Activated naive CD4-positive, alpha-beta T cell treated with anti-CD3 and anti-CD28 coated beads, Interleukin-2, amount 50 U/mL, for 16 hours (primary cell): ENCODE measurements at regions not wholly inside any gene's neighbourhood (a gene's known extent, or its start where the extent isn't known, plus 50 kb on each side); places are given as distances from the start of the nearest gene placed in this dataset.

Experiments used
- DNase-seq: peaks from one replicate; pipeline ENCODE4 v3.0.0-alpha.2; 2020

DNA sequence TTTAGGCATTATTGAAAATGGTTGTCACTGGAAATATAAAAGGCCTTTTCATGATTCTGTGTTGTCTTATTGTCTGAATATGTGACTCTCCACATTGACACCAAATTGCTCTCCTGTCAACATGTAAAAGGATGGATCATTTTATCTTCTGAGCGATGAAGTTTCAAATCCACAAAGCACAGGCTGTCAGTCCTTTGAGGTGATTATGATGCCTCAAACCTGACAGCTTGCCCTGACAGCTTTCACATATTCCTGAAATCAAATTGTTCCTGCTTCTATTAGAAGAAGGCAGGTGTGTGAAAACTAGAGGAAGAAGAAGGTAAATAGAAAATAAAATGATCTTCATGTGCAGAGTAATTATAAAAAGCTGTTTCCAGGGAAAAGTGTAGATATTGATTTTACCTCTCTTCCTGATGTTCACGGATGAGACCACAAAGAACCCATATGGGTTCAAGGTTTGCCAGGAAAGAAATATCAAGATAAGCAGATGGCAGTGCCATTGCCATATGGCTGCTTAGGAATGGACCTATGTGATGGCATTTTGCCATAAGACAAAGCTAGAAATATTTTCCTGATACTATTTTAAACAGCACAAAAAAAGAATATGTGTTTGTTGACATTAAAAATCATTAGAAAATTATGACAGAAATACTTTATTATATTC is 1006.3 kb upstream of the AGA start:
- no peak for DNase-seq

DNA sequence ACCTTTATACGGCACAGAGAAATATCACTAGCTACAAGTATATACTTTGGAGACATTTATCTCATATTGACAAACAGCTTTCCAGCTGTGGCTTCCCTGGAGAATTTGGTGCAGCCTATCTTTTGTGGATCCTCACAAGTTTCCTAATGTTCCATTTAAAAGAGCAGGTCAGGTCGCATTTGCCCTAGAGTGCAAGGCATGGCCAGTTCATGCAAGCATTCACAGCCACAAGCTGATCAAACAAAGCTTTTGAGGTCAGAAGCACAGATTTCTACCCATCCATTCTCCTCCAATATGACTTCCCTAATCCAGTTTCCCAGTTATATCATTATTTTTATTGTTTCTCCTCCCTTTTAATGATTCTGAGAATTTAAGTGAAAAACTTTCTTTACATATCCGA is 1008.4 kb upstream of the AGA start:
- no peak for DNase-seq

DNA sequence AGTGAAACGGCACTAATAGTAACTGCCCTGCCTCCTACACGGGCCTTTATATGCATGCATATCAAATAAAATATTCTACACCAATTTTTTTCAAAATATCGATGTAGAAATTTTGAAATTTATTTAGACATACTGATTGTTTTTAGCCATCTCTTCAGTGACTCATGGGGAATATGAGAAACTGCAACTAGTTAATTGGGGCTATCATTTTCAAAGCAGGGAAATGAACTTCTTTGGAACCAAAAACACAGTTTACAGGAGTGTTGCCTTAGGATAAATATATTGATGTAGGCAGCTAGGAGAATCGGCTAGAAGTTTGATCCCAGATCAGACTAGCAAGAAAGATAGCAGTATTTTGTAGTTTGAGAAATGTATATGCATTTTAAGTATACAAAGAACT is 1010.8 kb upstream of the AGA start:
- DNase-seq = no peak

DNA sequence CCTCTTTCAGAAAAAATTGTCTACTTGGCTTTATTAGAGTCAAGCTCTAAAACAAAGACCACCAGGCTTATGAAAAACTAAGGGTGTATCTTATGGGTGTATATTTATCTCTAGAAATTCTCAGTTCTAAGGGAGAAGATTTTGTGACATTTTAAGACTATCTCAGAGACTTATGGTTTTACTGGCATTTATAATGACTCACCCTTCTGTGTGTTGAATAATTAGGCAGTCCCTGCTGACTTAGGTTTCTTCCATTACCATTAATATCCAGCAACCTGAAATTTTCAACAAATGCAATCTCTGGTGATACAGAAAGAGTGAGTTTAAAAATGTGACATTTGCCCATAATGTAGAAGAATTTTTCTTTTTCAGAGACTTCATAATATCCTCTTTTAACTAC is 1015.0 kb upstream of the AGA start:
- DNase-seq = no peak

DNA sequence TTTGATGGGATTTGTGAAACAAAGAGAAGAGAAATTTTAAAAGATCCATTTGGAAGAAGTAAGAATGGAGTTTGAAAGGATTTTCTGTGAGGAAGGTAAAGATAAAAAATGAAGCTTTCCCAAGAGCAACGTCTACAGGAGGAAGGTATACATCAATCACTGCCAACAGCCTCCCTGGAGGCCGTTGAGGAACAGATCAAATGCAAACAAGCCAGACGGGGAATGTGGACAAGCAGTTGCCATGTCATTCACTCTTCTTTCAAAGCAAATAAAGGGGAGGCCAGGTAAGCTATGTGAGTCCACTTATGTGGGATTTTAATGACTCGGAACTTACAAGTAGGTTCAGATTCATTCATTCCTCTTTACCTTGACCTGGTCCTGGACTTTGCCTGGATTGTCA is 1020.5 kb upstream of the AGA start:
- no peak for DNase-seq

DNA sequence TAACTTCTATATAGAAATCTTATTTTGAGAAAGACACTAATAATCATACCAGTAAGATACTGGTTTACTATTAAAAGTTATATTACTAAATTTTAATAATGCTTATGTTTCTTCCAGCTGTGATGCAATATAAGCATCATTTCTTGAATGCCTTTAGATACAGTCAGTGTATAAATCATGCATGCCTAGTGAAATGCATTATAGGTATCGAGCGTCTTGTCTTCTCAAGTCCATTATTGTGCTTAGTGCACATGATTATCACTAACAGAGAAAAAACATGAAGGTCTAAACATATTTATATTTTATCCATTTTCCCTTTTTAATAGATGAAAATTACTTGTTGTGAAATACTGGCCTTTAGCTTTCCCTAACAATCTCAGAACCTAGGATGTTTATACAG is 1021.5 kb upstream of the AGA start:
- DNase-seq = no peak

DNA sequence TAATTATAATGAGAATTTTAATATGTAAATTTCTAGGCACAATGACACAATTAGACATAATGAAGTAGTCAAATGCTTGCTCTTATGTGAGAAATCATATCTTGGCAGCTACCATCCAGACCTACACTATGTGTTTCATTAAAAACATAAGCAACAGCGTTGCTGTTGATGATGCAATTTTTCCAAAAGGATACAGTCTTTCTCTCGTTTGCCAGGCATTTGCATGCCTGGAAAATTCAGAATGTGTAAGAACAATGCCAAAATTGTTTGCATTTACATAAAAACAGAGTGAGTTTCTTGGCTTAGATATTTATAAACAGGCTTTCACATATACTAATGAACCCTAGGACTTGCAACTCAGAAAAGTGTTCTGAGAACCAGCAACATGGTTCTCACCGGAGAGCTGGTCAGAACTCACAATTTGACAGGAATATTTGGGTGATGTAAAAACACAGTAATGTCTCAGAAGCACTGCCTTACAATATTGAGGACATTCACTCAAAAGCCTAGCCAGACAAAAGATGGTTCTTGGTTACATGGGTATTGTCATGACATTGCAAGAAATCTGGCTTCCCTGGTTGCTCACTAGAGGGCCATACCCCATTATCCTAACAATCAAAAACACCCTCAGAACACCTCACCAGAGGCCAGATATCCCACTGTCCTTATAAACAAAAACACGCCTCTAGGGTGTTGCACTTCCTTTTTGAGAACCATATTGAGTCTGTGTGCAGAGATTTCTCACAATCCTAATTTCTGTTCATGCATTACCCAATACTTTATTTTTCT is 1029.0 kb upstream of the AGA start:
- DNase-seq = no peak

DNA sequence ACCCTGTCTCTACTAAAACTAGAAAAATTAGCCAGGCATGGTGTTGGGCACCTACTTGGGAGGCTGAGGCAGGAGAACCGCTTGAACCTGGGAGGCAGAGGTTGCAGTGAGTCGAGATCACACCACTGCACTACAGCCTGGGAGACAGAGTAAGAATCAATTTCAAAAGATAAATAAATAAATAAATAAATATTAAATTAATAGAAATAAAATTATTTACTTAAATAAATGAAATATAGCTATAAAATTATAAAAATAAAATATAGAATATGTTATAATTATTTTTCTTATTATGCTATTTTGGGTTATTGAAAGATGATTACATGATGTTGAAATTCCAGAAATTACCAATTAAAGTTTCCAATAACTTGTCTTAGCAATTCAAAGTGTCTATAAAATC is 1029.8 kb upstream of the AGA start:
- no peak for DNase-seq

DNA sequence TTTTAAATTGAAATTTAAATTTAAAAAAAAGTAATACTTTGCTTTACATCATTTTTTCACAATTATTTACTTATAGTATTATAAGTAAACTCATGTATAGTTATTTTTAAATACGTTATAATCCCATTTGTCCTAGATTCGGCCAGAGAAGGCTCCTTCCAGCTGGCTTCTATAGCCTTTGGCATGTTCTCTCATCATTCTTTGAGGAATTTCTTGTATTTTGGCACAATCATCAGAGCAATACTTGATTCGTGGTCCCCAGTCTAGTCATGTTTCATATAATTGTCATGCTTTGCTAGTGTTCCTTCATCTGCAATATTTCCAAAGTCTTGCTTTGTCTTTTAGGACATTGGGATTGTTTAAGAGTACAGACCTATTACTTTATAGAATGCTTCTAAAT is 1037.9 kb upstream of the AGA start:
- DNase-seq = no peak

DNA sequence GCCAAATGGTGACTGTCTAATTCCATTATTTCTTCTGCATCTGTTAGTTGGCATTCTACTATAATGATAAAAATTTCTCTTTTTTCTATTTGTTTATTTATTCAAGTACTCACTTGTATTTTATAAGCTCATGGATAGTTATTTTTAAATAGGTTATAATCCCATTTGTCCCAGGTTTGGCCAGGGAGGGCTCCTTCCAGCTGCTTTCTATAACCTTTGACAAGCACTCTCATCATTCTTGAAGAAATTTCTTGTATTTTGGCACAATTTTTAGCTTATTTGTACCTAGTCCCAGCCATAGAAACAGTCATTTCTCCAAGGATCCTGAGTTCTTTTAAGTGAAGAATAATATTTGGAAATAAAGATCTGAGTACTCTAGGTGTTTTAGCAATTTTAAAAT is 1038.6 kb upstream of the AGA start:
- no peak for DNase-seq

DNA sequence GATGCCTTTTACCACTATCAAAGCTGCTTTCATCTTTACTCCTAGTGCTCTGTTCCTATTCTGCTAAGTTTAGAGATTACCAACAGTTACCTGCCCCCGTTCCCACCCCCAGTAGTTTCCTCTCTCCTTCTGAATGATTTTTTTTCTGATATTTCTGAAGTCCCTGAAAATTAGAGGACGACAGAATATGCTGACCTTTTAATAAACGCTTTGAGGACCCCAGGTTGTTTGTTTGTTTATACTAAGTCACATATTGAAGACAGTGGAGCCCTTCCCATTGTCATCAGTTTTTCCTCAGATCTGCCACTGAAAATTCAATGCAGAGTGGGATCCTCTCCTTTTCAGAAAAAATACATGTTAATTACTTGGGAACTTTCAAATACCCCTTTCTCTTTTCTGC is 1039.3 kb upstream of the AGA start:
- no peak for DNase-seq

DNA sequence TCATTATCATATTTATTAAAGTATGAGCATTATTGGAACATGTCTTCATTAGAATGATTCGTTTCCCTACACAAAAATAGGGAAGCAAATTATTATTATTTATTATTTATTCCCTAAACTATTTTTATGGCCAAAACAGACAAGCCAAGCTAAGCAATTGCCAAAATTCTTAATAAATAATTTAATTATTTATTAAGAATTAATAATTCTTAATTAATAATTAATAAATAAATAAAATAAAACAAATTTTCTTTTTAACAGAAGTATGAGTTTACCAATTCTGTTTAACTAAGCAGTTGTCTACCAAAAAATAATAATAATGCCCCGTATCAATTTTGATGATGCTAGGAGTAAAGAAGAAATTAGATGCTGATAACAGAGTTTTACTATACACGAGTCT is 1080.8 kb upstream of the AGA start:
- no peak for DNase-seq

DNA sequence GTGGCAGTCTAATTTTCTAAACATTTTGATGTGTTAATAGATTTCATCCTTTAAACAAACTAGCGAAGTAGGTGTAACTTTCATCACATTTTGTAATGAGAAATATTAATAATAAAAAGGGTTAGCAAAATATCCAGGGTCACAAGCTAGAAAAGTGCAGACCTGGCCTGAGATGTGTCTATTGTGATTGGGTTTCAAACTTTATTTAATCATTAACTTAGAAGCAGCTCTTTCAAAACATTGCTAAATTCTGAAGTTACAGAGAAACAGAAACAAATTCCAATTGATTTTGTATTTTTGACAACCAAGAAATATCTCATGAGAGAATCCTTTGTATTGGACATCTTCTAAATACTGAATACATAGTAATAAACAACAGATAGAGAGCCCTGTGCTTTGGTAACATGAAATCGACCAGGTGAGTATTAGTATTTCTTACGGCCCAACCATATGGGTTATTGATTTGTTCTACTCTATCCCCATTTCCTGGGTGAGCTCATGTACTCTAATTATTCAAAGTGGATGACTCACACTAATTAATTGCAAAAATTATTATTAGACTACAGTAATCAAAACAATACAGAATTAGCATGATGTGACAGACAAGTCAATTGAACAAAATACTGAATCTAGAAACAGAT is 1093.8 kb upstream of the AGA start:
- DNase-seq = no peak

DNA sequence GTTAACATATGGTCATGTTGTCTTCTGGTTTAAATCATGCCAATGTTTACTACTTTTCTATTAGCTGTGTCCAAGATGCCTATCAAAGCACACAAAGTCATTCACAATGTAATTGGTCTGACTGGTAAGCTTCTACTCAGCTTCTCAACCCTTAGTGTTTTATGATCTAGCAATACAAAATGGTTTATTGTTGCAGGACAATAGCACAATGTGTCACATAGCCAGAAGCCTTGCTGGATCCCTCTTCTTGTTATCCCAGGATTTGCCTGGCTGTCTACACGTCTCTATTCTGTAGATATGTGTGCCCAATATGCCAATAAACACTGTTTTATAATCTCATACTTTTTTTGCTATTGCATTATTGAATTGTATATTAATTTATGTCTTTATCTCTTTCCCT is 1111.0 kb upstream of the AGA start:
- DNase-seq = no peak

DNA sequence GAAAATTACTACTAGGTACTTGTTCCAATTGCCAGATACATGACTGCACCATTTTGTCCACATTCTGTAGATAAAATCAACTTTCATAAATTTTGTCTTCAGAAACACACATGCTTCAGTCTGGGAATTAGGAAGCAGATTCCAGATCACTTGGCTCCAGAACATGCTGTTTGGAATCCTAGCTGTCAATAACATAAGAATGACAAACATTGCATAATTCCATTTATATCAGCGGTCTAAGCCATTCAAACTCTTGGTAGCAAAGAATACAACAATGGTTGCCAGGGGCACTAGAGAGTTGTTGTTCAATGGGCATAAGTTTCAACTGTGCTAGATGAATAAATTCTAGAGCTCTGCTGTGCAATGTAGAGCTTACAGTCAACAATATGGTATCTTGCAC is 1112.1 kb upstream of the AGA start:
- no peak for DNase-seq

DNA sequence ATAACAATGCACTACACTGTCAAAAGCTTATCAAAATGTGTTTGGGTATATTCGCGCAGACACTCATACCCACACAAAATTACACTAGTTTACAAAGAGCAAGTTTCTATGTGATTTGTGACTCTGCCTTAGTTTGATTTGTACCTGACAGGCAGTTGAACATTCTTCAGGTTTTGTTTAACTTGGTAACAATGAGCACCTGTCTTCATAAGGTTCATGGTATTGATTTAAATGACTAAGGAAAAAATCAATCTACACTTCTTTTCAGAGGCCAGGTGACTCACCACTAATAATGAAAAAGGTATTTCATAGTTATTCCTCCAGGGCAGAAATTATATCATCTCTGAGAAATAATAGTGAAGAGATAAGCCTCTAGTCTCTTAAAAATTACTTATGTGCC is 1114.6 kb upstream of the AGA start:
- DNase-seq = no peak

DNA sequence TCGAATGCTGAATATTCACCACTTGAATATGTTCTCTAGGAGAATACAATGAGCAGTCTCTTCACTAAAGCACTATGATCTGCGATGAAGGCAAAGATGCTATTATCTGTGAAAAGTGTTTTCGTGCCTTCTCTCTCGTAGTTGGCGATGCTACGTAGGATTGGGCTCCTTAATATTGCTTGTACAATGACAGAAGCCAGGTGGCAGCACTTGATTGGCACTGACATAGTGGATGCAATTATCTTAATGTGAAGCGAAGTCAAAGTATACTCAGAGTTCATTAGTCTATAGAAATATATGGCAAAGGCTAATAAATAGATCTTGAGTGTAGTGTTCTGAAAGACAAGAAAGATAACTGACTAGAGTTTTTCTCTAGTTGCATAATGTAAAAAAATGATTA is 1135.7 kb upstream of the AGA start:
- no peak for DNase-seq

DNA sequence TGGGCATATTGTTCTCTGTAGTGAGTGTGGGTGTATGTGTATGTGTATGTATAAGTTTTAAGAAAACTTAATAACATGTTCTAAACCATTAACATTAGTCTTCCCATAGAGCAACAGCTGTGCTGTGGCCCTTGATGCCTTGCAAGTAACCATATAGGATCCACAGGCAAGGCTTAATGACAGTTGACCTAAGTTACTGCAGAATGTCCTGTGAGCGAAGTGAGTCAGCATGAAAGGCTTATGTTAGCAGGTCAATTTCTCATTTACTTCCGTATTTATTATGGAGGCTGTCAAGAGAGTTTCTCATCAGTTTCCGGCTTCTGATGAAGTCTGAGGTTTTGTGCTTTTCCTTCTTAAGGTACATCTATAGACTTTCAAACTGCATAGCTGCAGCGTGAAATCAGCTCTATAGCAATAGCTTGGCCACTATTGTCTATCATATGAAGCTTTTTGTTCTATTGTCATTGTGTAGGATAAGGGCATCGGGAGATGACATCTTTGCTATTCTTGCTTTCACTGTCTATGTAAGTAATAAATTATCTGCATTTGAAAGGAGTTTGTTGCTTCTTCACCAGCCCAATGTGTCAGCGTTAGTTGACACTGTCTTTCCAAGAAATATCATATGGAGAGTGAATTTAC is 1153.4 kb upstream of the AGA start:
- no peak for DNase-seq

DNA sequence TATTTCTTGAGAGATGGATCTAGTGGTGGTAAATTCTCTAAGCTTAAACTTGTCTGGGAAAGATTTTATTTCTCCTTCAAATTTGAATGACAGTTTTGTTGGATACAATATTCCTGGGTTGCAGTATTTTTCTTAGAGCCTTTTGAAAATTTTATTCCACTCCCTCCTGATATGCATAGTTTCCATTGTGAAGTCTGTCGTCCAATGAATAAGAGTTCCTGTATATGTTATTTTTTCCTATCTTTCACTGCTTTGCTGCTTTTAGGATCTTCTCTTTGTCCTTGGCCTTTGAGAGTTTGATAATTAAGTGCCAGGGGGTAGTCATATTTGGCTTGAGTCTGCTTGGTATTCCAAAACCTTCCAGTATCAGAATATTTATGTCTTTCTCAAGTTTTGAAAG is 1156.4 kb upstream of the AGA start:
- no peak for DNase-seq

DNA sequence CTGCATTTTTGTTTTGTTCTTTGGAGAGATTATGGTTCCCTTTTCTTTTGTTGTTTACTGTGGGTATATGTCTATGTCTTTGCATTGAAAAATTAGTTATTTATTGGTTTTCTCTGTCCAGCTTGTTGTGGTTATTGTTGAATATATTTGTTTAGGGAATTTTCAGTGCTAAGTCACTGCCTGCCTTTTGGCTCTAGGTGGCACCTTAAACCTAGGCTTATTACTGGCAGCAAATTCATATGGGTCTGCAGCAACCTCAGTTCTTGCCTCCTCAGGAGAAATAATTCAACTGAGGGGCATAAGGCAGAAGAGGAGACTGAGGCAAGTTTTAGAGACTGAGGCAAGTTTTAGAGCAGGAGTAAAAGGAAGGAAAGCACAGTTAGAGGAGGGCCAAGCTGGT is 1157.3 kb upstream of the AGA start:
- DNase-seq = no peak

DNA sequence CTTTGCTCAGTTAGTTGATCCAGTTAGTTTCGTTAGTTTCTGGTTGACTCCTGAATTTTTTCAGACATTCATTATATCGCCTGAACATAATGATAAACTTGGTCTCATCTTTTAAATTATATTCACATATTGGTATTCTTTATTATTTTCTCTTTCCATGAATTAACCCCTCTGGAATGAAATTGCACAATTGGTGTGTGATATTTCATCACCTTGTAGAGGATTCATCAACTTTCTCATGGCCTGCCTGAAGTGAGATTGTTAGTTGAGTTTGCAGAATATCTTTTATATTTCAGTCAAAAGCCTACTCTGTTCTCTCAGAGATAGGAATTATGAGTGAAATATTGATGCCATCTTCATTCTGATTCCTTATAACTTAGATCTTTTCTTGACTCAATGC is 1160.6 kb upstream of the AGA start:
- DNase-seq = no peak

DNA sequence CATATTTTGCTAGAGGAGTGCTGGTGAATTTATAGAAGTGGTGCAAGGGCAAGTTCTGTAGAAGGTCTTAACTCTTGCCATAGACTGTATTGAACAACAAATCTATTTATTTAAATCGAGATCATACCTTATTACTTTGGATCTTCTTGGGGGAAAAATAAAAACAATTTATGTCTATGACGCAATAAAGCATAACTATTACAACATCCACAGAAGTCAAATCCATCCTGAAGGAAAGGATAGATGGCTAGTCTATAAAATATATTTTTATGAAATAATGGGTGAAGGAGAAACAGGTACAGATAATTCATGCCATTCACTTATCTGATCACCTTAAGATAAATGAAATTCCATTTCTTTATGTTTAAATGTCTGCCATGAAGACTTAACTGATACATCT is 1168.8 kb upstream of the AGA start:
- no peak for DNase-seq

DNA sequence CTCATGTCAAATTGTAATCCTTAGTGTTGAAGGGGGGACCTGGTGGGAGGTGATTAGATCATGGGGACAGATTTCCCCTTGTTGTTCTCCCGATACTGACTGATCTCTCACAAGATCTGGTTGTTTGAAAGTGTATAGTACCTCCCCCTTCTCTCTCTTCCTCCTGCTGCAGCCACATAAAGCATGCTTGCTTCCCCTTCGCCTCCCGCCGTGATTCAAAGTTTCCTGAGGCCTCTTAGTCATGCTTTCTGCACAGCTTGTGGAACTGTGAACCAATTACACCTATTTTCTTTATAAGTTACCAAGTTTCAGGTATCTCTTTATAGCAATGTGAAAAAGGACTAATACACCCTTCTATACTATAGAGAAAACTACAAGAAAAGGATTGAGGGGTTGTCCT is 1170.5 kb upstream of the AGA start:
- DNase-seq = no peak

DNA sequence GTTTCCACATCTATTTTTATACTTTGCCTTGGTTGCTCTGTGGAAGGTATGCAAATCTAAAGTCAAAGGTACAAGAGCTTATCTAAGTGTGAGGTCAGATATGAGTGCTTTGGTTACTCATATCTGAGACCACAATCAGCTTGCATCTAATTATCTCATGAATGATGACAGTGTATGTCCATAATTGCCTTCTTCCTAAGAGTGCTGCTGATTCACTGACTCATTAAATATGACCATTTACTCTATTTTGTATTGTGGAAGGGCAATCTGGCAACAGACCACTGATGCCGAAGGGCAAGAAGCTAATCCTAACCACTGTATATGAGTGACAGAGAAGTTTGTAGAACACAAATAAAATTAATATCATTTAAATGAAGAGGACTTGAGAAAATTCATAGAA is 1190.2 kb upstream of the AGA start:
- DNase-seq = no peak
